H1 (cell line): ENCODE measurements at regions not wholly inside any gene's neighbourhood (a gene's known extent, or its start where the extent isn't known, plus 50 kb on each side); places are given as distances from the start of the nearest gene placed in this dataset.

ENCODE experiments used
- CTCF ChIA-PET: fragments of 300-600 bp; sonication (Branson Sonifier 250); formaldehyde crosslinking; loops from one replicate; lab custom pipeline; 2021; ENCODE audit not compliant: partially characterized antibody; lab: Charles Lee
- POLR2A ChIA-PET: fragments of 300-600 bp; sonication (Branson Sonifier 250); formaldehyde crosslinking; loops from one replicate; lab custom pipeline; 2021; ENCODE audit warnings: inconsistent platforms; ENCODE audit not compliant: partially characterized antibody; lab: Charles Lee
- DNase-seq, 2 experiments: peaks; one replicate each; pipeline versions ENCODE4 v3.0.0 to v3.0.0-alpha.2; 2010 to 2022; ENCODE audit warnings: low spot score in 2 of 2, low read depth in 1 of 2, mixed read lengths in 1 of 2
- FAIRE-seq: peaks from 2 replicates; lab custom pipeline; 2011; peaks lifted over from hg19 to GRCh38; lab: Jason Lieb, UNC
- H2AFZ ChIP-seq: 2 replicates; pipeline ENCODE4 v1.8.1; 2012; ENCODE audit warnings: low read length, inconsistent platforms
- H2AK5ac ChIP-seq: 2 replicates; pipeline ENCODE4 v1.6.1; 2013; ENCODE audit warnings: low read depth, low read length
- H2BK120ac ChIP-seq: replicated peaks from 2 replicates; pipeline ENCODE3; 2013; ENCODE audit warnings: low read depth, low read length, inconsistent platforms
- H2BK12ac ChIP-seq: 2 replicates; pipeline ENCODE4 v1.6.1; 2013; ENCODE audit warnings: low read depth, low read length
- H2BK15ac ChIP-seq: 2 replicates; pipeline ENCODE4 v1.6.1; 2013; ENCODE audit warnings: low read length
- H2BK20ac ChIP-seq: 2 replicates; pipeline ENCODE4 v1.6.1; 2013; ENCODE audit warnings: low read length
- H2BK5ac ChIP-seq: 2 replicates; pipeline ENCODE4 v1.6.1; 2013; ENCODE audit warnings: low read depth, low read length
- H3K14ac ChIP-seq: 2 replicates; pipeline ENCODE4 v1.6.1; 2013; ENCODE audit warnings: inconsistent platforms; ENCODE audit not compliant: insufficient read length
- H3K18ac ChIP-seq: 2 replicates; pipeline ENCODE4 v1.6.1; 2013; ENCODE audit warnings: low read length; ENCODE audit errors: extremely low read depth
- H3K23ac ChIP-seq: 2 replicates; pipeline ENCODE4 v1.6.1; 2013; ENCODE audit warnings: inconsistent platforms; ENCODE audit not compliant: insufficient read length
- H3K23me2 ChIP-seq: 2 replicates; pipeline ENCODE4 v1.6.1; 2013; ENCODE audit warnings: low read depth, low read length
- H3K27ac ChIP-seq: 2 replicates; pipeline ENCODE4 v1.6.1; 2011; ENCODE audit warnings: low read depth, low read length, inconsistent platforms
- H3K27me3 ChIP-seq, 4 experiments: replicated peaks in 1 of 4; 1 replicate in 1 of 4; 2 replicates in 3 of 4; pipeline versions ENCODE4 v1.6.1 to v1.8.1; 2011 to 2013; ENCODE audit warnings: low read length in 3 of 4, mild to moderate bottlenecking in 3 of 4, inconsistent platforms in 2 of 4, mixed read lengths in 2 of 4, moderate library complexity in 1 of 4; ENCODE audit not compliant: control insufficient read depth in 3 of 4, insufficient read depth in 3 of 4; ENCODE audit errors: extremely low read depth in 1 of 4
- H3K36me3 ChIP-seq, 4 experiments: 2 replicates each; pipeline versions ENCODE4 v1.6.1 to v1.8.1; 2011 to 2013; ENCODE audit warnings: mild to moderate bottlenecking in 4 of 4, low read length in 3 of 4, moderate library complexity in 2 of 4, control low read depth in 1 of 4, inconsistent platforms in 1 of 4; ENCODE audit not compliant: insufficient read depth in 4 of 4, control insufficient read depth in 2 of 4
- H3K4ac ChIP-seq: replicated peaks from 2 replicates; pipeline ENCODE3; 2013; ENCODE audit warnings: low read length, low read depth, mixed read lengths, inconsistent platforms; ENCODE audit not compliant: insufficient read length
- H3K4me1 ChIP-seq, 4 experiments: replicated peaks in 1 of 4; 1 replicate in 1 of 4; 2 replicates in 3 of 4; pipeline versions ENCODE4 v1.6.1 to v1.8.1; 2011 to 2013; ENCODE audit warnings: low read length in 3 of 4, inconsistent platforms in 2 of 4, mixed read lengths in 1 of 4; ENCODE audit not compliant: insufficient read depth in 4 of 4, control insufficient read depth in 3 of 4
- H3K4me2 ChIP-seq, 2 experiments: 2 replicates each; pipeline versions ENCODE4 v1.6.1 to v1.8.1; 2011 to 2013; ENCODE audit warnings: low read depth in 2 of 2, low read length in 2 of 2, control low read depth in 1 of 2, inconsistent platforms in 1 of 2, mild to moderate bottlenecking in 1 of 2; ENCODE audit not compliant: insufficient read depth in 1 of 2
- H3K4me3 ChIP-seq, 4 experiments: fragments of 200-600, 300-600 bp in 1 of 4; sonication (generic), shearing (Covaris generic), sonication (Bioruptor Twin) in 1 of 4; 2 replicates each; pipeline versions ENCODE4 v1.5.1 to v1.8.1; 2011 to 2016; ENCODE audit warnings: low read length in 4 of 4, low read depth in 3 of 4, control low read depth in 2 of 4, inconsistent platforms in 2 of 4, mild to moderate bottlenecking in 2 of 4, mixed read lengths in 1 of 4, moderate library complexity in 1 of 4; ENCODE audit not compliant: insufficient read depth in 2 of 4; ENCODE audit errors: extremely low read depth in 1 of 4
- H3K56ac ChIP-seq: replicated peaks from 2 replicates; pipeline ENCODE3; 2013; ENCODE audit warnings: low read depth, mild to moderate bottlenecking, mixed read lengths, low read length, inconsistent platforms; ENCODE audit not compliant: insufficient read length
- H3K79me1 ChIP-seq: 2 replicates; pipeline ENCODE4 v1.6.1; 2013; ENCODE audit warnings: low read depth, low read length, control low read depth
- H3K79me2 ChIP-seq, 2 experiments: 2 replicates each; pipeline versions ENCODE4 v1.6.1 to v1.8.1; 2012 to 2013; ENCODE audit warnings: low read length in 2 of 2, mild to moderate bottlenecking in 2 of 2, inconsistent platforms in 1 of 2; ENCODE audit not compliant: insufficient read depth in 2 of 2, control insufficient read depth in 1 of 2
- H3K9ac ChIP-seq, 4 experiments: replicated peaks in 1 of 4; 1 replicate in 1 of 4; 2 replicates in 3 of 4; pipeline versions ENCODE4 v1.6.1 to v1.8.1; 2011 to 2013; ENCODE audit warnings: low read depth in 3 of 4, low read length in 3 of 4, control low read depth in 2 of 4, mild to moderate bottlenecking in 2 of 4, moderate library complexity in 2 of 4, inconsistent platforms in 1 of 4; ENCODE audit errors: extremely low read depth in 1 of 4
- H3K9me3 ChIP-seq, 2 experiments: 2 replicates each; pipeline versions ENCODE4 v1.6.1 to v1.8.1; 2012 to 2013; ENCODE audit warnings: mild to moderate bottlenecking in 2 of 2, moderate library complexity in 2 of 2, control low read depth in 1 of 2, inconsistent platforms in 1 of 2, low read depth in 1 of 2, low read length in 1 of 2, mixed read lengths in 1 of 2; ENCODE audit not compliant: insufficient read depth in 2 of 2
- H4K20me1 ChIP-seq, 2 experiments: replicated peaks in 1 of 2; 2 replicates each; pipeline versions ENCODE3 to v1.8.1; 2011 to 2013; ENCODE audit warnings: inconsistent platforms in 2 of 2, low read length in 2 of 2, mild to moderate bottlenecking in 1 of 2; ENCODE audit not compliant: insufficient read depth in 2 of 2, control insufficient read depth in 1 of 2
- H4K5ac ChIP-seq: 2 replicates; pipeline ENCODE4 v1.6.1; 2013; ENCODE audit warnings: low read length, low read depth, mixed read lengths, inconsistent platforms; ENCODE audit not compliant: insufficient read length
- H4K8ac ChIP-seq: 2 replicates; pipeline ENCODE4 v1.8.0; 2013; ENCODE audit warnings: mild to moderate bottlenecking, moderate library complexity, low read length, inconsistent platforms; ENCODE audit not compliant: insufficient read depth; ENCODE audit errors: extremely low read depth
- H4K91ac ChIP-seq: replicated peaks from 2 replicates; pipeline ENCODE3; 2013; ENCODE audit warnings: low read length, mixed read lengths, inconsistent platforms; ENCODE audit not compliant: insufficient read length
- ASH2L ChIP-seq: fragments of 200-600, 300-600 bp; sonication (generic); IDR thresholded peaks from one replicate; pipeline ENCODE4 v1.7.1; 2017; ENCODE audit warnings: low read length
- BCL11A ChIP-seq, 2 experiments: IDR thresholded peaks; one replicate each; pipeline ENCODE4 v1.6.1; 2011; ENCODE audit warnings: low read depth in 2 of 2, low read length in 2 of 2, mild to moderate bottlenecking in 2 of 2
- CHD2 ChIP-seq: IDR thresholded peaks from 2 replicates; pipeline ENCODE4 v1.6.1; 2012; ENCODE audit warnings: low read length, improper control_type of control experiment
- CTBP2 ChIP-seq: IDR thresholded peaks from 2 replicates; pipeline ENCODE4 v1.7.0; 2011; ENCODE audit warnings: borderline replicate concordance, mild to moderate bottlenecking, moderate library complexity, mixed read lengths, low read length; ENCODE audit not compliant: insufficient read depth, insufficient read length
- KDM1A ChIP-seq: fragments of 200-600, 300-600 bp; sonication (generic); IDR thresholded peaks from 2 replicates; pipeline ENCODE4 v1.7.1; 2016; ENCODE audit warnings: mild to moderate bottlenecking, low read length, borderline replicate concordance
- NRF1 ChIP-seq: IDR thresholded peaks from 2 replicates; pipeline ENCODE4 v1.6.1; 2011; ENCODE audit warnings: mild to moderate bottlenecking, low read depth, low read length, improper control_type of control experiment
- PHF8 ChIP-seq: fragments of 200-600 bp; sonication (generic); conservative IDR thresholded peaks from 2 replicates; pipeline ENCODE4 v1.7.1; 2012; ENCODE audit warnings: low read depth, mild to moderate bottlenecking, inconsistent platforms, low read length, moderate library complexity
- SIRT6 ChIP-seq: IDR thresholded peaks from one replicate; pipeline ENCODE4 v1.7.1; 2012; ENCODE audit warnings: low read length, inconsistent platforms
- SP1 ChIP-seq: IDR thresholded peaks from 2 replicates; pipeline ENCODE4 v1.6.1; 2011; ENCODE audit warnings: low read depth, low read length
- TAF1 ChIP-seq: IDR thresholded peaks from 2 replicates; pipeline ENCODE4 v1.6.1; 2011; ENCODE audit warnings: mild to moderate bottlenecking, low read depth, low read length
- TEAD4 ChIP-seq: IDR thresholded peaks from 2 replicates; pipeline ENCODE4 v1.6.1; 2012; ENCODE audit warnings: low read depth, low read length, inconsistent platforms, mixed read lengths
- WGBS, 2 experiments: shearing (Covaris generic) in 1 of 2; methylation state at CpG; one replicate each; pipeline versions ENCODE4 v1.1.6 to v1.1.7; 2013 to 2015; ENCODE audit warnings: low lambda C conversion rate in 2 of 2, mixed read lengths in 2 of 2, inconsistent platforms in 1 of 2, low coverage in 1 of 2, missing lambda C conversion rate in 1 of 2; ENCODE audit not compliant: insufficient replicate concordance in 2 of 2, insufficient coverage in 1 of 2, insufficient read length in 1 of 2; ENCODE audit errors: extremely low coverage in 1 of 2, missing lambda C conversion rate in 1 of 2; 5-methylcytosine and 5-hydroxymethylcytosine counted together
- TF ChIP-seq, protein P1 (sequence below): IDR thresholded peaks from 2 replicates; pipeline ENCODE4 v1.6.1; 2012; ENCODE audit warnings: low read length, inconsistent platforms
- TF ChIP-seq, protein P2 (sequence below): IDR thresholded peaks from 2 replicates; pipeline ENCODE4 v1.6.1; 2011; ENCODE audit warnings: low read depth, mild to moderate bottlenecking, low read length; ENCODE audit not compliant: insufficient read depth

DNA sequence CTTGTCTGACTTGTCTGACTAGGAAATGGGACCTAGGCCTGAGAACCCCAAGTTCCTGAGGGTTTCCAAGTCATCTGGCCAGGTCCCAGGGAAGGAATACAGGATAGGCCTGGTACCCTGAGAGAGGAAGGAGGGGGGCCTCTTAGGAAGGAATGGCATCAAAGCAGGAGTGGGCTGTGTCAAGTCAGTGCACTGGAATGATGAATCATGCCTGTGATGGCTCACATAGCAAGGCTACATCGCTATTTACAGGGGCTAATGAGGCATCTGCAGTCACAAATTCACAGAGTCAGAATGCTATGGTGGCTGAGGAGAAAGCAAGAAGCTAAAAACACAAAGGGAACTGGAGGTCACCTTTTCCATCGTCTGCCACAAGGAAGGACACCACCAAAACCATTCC, 247.3 kb downstream of the NXPE2 start:
- Histone ChIP-seq H3K4me1 (no peaks in the 10 kb centered on the region), H4K91ac (no peak overlapping the region), H4K5ac (no peak overlapping the region), H3K4me3 (no peak overlapping the region), H4K20me1 (no peaks in the 10 kb centered on the region), H3K79me2 (no peaks in the 10 kb centered on the region), H2AFZ (no peak overlapping the region), H2BK12ac (no peak overlapping the region), H3K79me1 (no peaks in the 10 kb centered on the region), H4K8ac (no peak overlapping the region), H3K56ac (no peak overlapping the region), H3K4me2 (no peak overlapping the region), H2BK5ac (no peak overlapping the region), H2BK120ac (no peak overlapping the region), H3K18ac (no peak overlapping the region), H3K14ac (no peak overlapping the region), H3K36me3 (no peaks in the 10 kb centered on the region), H3K9ac (no peak overlapping the region), H3K9me3 (peaks cover 0 to 2% of the 10 kb centered on the region in 2 experiments; a peak in 1 of 4 replicates), H3K27me3 (no peaks in the 10 kb centered on the region), H3K23ac (no peak overlapping the region), H3K4ac (no peak overlapping the region), H2AK5ac (no peak overlapping the region), H2BK20ac (no peak overlapping the region), H3K23me2 (no peaks in the 10 kb centered on the region), H3K27ac (no peak overlapping the region), H2BK15ac (no peak overlapping the region)
- DNase-seq (no peak), FAIRE-seq (no peak)
- CTCF ChIA-PET, result interaction anchor here (0.8 to 2.1 kb wide), 5 partner anchors 16 to 207 kb away, joined by 3 to 6 read pairs (median 3); no protein-coding TSS in a partner anchor
- 95% methylated on average over 2 of the region's 2 CpGs; no CpG with 5 or more reads in 1 of the 2 experiments for WGBS, 2 experiments
- TF ChIP-seq NRF1 (no peak), SP1 (no peak), BCL11A (IDR thresholded peaks at IDR 0.05; ENCODE audit: low read depth in 2 of 2, low read length in 2 of 2) (no peak), TEAD4 (no peak), CTBP2 (no peak), CHD2 (no peak), PHF8 (no peak), KDM1A (no peak), TAF1 (no peak), ASH2L (no peak), SIRT6 (no peak)
- TF ChIP-seq, protein P1, sequence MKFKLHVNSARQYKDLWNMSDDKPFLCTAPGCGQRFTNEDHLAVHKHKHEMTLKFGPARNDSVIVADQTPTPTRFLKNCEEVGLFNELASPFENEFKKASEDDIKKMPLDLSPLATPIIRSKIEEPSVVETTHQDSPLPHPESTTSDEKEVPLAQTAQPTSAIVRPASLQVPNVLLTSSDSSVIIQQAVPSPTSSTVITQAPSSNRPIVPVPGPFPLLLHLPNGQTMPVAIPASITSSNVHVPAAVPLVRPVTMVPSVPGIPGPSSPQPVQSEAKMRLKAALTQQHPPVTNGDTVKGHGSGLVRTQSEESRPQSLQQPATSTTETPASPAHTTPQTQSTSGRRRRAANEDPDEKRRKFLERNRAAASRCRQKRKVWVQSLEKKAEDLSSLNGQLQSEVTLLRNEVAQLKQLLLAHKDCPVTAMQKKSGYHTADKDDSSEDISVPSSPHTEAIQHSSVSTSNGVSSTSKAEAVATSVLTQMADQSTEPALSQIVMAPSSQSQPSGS, result no peak
- TF ChIP-seq, protein P2, sequence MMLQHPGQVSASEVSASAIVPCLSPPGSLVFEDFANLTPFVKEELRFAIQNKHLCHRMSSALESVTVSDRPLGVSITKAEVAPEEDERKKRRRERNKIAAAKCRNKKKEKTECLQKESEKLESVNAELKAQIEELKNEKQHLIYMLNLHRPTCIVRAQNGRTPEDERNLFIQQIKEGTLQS, result no peak
- POLR2A ChIA-PET, result no interaction called here
